OCI-LY1 (cell line): ENCODE measurements at regions not wholly inside any gene's neighbourhood (a gene's known extent, or its start where the extent isn't known, plus 50 kb on each side); places are given as distances from the start of the nearest gene placed in this dataset.

Source experiments
- H2AFZ ChIP-seq: fragments of 200-600 bp; sonication (generic), shearing (Covaris generic); 2 replicates; pipeline ENCODE4 v1.6.0; 2014; ENCODE audit warnings: antibody characterized with exemption, mild to moderate bottlenecking, low read length
- H3F3A ChIP-seq: fragments of 200-600 bp; sonication (generic), shearing (Covaris generic); 2 replicates; pipeline ENCODE4 v1.6.0; 2014; ENCODE audit warnings: mild to moderate bottlenecking, antibody characterized with exemption, low read length, moderate library complexity; ENCODE audit not compliant: insufficient read depth
- H3K27ac ChIP-seq: fragments of 200-600 bp; sonication (generic); 2 replicates; pipeline ENCODE4 v1.5.1; 2014; ENCODE audit warnings: low read length, mixed run types, mild to moderate bottlenecking, low read depth; ENCODE audit not compliant: poor library complexity, severe bottlenecking
- H3K27me3 ChIP-seq: fragments of 200-600 bp; sonication (generic); 2 replicates; pipeline ENCODE4 v1.6.0; 2014; ENCODE audit warnings: antibody characterized with exemption, mild to moderate bottlenecking, low read length, moderate library complexity; ENCODE audit not compliant: insufficient read depth
- H3K36me3 ChIP-seq: fragments of 200-600 bp; sonication (generic); 2 replicates; pipeline ENCODE4 v1.6.1; 2014; ENCODE audit warnings: mild to moderate bottlenecking, antibody characterized with exemption, low read length, moderate library complexity, mixed read lengths; ENCODE audit not compliant: insufficient read depth
- H3K4me1 ChIP-seq: fragments of 200-600 bp; sonication (generic); 2 replicates; pipeline ENCODE4 v1.5.1; 2014; ENCODE audit warnings: mild to moderate bottlenecking, low read length, moderate library complexity; ENCODE audit not compliant: insufficient read depth, severe bottlenecking
- H3K4me2 ChIP-seq: fragments of 200-600 bp; sonication (generic), shearing (Covaris generic); 2 replicates; pipeline ENCODE4 v1.6.1; 2014; ENCODE audit warnings: low read length
- H3K4me3 ChIP-seq: fragments of 200-600 bp; sonication (generic); 2 replicates; pipeline ENCODE4 v1.5.1; 2014; ENCODE audit warnings: low read length, low read depth, mild to moderate bottlenecking, mixed read lengths; ENCODE audit not compliant: poor library complexity, severe bottlenecking
- H3K79me2 ChIP-seq: fragments of 200-600 bp; shearing (Covaris generic); 2 replicates; pipeline ENCODE4 v1.6.1; 2016; ENCODE audit warnings: mixed run types, low read length, mixed read lengths; ENCODE audit not compliant: insufficient read depth
- H3K9ac ChIP-seq: fragments of 200-600 bp; sonication (generic), shearing (Covaris generic); 2 replicates; pipeline ENCODE4 v1.6.1; 2014; ENCODE audit warnings: mild to moderate bottlenecking, low read length, mixed read lengths
- H3K9me2 ChIP-seq: fragments of 200-600 bp; sonication (generic), shearing (Covaris generic); 2 replicates; pipeline ENCODE4 v1.6.1; 2014; ENCODE audit warnings: low read depth, mild to moderate bottlenecking, low read length, mixed read lengths
- H3K9me3 ChIP-seq: fragments of 200-600 bp; shearing (Covaris generic); 2 replicates; pipeline ENCODE4 v1.6.1; 2014; ENCODE audit warnings: low read length, mixed read lengths
- H4K20me1 ChIP-seq: fragments of 200-600 bp; sonication (generic), shearing (Covaris generic); 2 replicates; pipeline ENCODE4 v1.6.0; 2016; ENCODE audit warnings: mild to moderate bottlenecking, low read length; ENCODE audit not compliant: insufficient read depth
- EZH2 ChIP-seq: fragments of 200-600 bp; sonication (generic), shearing (Covaris generic); IDR thresholded peaks from 2 replicates; pipeline ENCODE4 v1.8.0; 2017; ENCODE audit warnings: borderline replicate concordance, mixed run types, mild to moderate bottlenecking, antibody characterized with exemption, low read length, moderate library complexity, mixed read lengths
- TF ChIP-seq, protein P1 (sequence below): fragments of 200-600 bp; sonication (generic), shearing (Covaris generic); IDR thresholded peaks from 2 replicates; pipeline ENCODE4 v1.5.1; 2017; ENCODE audit warnings: mild to moderate bottlenecking, antibody characterized with exemption, low read length, moderate library complexity, mixed read lengths

DNA sequence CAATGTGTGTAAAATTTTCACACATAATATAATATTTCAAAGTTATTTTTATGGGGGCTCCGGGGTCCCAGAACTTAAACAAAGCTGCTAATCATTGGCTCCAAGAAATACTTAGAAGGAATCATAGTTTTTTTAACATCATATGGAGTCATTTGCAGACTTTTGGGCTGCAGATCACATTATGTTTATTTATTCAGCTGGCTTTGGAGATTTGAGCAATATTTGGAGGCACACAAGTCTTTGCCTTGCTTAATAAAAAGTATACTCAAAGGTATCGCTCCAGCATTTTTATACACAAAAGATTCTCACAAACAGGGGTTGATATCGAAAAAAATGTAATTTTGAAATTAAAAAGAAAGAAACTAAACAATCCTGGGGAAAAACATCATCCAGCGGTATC lies 382.5 kb upstream of the TENM3 start:
- Histone ChIP-seq H3K79me2 (no peaks in the 10 kb centered on the region), H3K36me3 (no peaks in the 10 kb centered on the region), H3F3A (no peaks in the 10 kb centered on the region), H3K9ac (no peak overlapping the region), H3K4me2 (no peak overlapping the region), H3K4me3 (no peak overlapping the region), H3K27ac (no peak overlapping the region), H2AFZ (no peak overlapping the region), H4K20me1 (no peaks in the 10 kb centered on the region), H3K4me1 (no peaks in the 10 kb centered on the region), H3K27me3 (0 out of 2 replicates have a peak, but pooled peaks cover 3% of the 10 kb centered on the region), H3K9me3 (no peaks in the 10 kb centered on the region), H3K9me2 (no peaks in the 10 kb centered on the region)
- TF ChIP-seq, protein P1, sequence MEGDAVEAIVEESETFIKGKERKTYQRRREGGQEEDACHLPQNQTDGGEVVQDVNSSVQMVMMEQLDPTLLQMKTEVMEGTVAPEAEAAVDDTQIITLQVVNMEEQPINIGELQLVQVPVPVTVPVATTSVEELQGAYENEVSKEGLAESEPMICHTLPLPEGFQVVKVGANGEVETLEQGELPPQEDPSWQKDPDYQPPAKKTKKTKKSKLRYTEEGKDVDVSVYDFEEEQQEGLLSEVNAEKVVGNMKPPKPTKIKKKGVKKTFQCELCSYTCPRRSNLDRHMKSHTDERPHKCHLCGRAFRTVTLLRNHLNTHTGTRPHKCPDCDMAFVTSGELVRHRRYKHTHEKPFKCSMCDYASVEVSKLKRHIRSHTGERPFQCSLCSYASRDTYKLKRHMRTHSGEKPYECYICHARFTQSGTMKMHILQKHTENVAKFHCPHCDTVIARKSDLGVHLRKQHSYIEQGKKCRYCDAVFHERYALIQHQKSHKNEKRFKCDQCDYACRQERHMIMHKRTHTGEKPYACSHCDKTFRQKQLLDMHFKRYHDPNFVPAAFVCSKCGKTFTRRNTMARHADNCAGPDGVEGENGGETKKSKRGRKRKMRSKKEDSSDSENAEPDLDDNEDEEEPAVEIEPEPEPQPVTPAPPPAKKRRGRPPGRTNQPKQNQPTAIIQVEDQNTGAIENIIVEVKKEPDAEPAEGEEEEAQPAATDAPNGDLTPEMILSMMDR = no peak
- no peak for TF ChIP-seq EZH2

DNA sequence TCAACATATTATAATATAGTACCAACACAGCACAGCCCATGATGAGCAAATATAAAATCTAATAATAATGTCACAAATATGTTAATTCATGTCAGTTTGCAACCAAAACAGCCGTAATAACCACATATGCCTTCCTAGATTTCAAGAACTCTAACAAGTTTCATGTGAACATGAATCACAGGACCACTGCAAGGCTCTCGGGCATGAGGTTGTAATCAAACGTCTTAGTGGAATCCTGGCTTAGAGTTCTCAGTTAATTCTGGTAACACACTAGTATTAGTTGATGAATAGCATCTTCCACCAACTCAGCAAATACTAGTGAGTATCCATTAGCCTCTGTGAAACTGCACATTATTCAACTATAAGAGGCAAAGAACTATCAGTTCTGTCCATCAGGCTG lies 379.3 kb upstream of the TENM3 start:
- Histone ChIP-seq H3K79me2 (no peaks in the 10 kb centered on the region), H2AFZ (no peak overlapping the region), H3K9me2 (no peaks in the 10 kb centered on the region), H3K27ac (no peak overlapping the region), H3K27me3 (peaks cover 3% of the 10 kb centered on the region; the same call in 1 of the 2 replicates), H3K4me1 (no peaks in the 10 kb centered on the region), H3K9ac (no peak overlapping the region), H3K9me3 (no peaks in the 10 kb centered on the region), H4K20me1 (no peaks in the 10 kb centered on the region), H3F3A (no peaks in the 10 kb centered on the region), H3K4me3 (no peak overlapping the region), H3K4me2 (no peak overlapping the region), H3K36me3 (no peaks in the 10 kb centered on the region)
- TF ChIP-seq EZH2 = no peak
- TF ChIP-seq, protein P1 = no peak

DNA sequence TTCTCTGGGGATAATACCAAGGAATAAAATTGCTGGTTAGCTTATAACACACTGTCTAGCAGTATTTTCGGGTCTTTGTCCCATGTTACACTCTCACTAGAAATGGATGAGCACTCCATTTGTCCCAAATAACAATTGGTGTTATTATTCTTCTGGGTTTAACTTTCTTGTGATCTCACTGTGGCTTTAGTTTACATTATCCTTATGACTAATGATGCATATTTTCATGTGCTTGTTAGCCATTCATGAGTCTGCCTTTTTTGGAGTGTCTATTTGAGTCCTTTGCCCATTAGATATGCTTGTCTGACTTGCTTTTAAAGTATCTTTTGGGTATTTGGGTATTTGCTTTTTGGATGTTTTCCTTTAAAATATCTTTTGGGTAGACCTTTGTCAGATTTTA lies 372.9 kb upstream of the TENM3 start:
- H2AFZ ChIP-seq = no peak overlapping the region
- H3K4me3 ChIP-seq = no peak overlapping the region
- H3K27ac ChIP-seq = no peak overlapping the region
- no peaks in the 10 kb centered on the region for H3F3A ChIP-seq
- H3K9ac ChIP-seq = no peak overlapping the region
- H3K36me3 ChIP-seq = no peaks in the 10 kb centered on the region
- no peak overlapping the region for H3K4me2 ChIP-seq
- H3K27me3 ChIP-seq = no peaks in the 10 kb centered on the region; the same call in 1 of the 2 replicates
- no peaks in the 10 kb centered on the region for H3K9me2 ChIP-seq
- no peaks in the 10 kb centered on the region for H3K4me1 ChIP-seq
- no peaks in the 10 kb centered on the region for H3K9me3 ChIP-seq
- H4K20me1 ChIP-seq = no peaks in the 10 kb centered on the region
- H3K79me2 ChIP-seq = no peaks in the 10 kb centered on the region
- no peak for TF ChIP-seq EZH2
- TF ChIP-seq, protein P1 = no peak
